ENCODE measurements at regions not wholly inside any gene's neighbourhood (a gene's known extent, or its start where the extent isn't known, plus 50 kb on each side); places are given as distances from the start of the nearest gene placed in this dataset.

DNA sequence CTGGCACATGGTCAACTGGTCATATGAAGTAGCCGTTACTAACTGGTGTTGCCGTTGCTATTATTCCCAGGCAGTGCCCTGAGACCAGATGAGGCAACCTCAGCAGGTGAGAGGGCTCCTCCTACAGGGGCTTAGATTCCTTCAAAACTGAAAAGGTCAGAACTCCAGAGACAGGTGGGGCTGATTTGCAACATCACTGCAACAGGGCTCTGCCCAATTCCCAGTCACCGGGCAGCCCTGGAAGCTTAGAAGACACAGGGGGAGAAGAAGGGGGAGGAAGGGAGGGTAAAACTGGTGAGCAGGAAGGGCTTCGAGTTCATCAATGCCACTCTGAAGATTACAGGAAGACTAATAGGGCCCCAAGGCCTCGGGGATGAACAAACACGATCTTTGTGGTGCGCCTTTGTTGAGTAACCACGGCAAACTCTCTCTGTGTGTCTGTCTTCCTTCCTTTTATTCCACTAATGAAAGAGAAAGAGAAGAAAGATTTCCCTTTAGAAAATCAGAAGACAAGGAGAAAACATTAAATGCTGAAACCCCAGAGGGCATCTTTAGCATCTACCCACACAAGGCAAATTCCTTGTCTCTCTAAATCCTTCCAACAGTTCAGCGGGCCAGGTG is 749.1 kb upstream of the TBX3 start:
- TF ChIP-seq, protein P1, sequence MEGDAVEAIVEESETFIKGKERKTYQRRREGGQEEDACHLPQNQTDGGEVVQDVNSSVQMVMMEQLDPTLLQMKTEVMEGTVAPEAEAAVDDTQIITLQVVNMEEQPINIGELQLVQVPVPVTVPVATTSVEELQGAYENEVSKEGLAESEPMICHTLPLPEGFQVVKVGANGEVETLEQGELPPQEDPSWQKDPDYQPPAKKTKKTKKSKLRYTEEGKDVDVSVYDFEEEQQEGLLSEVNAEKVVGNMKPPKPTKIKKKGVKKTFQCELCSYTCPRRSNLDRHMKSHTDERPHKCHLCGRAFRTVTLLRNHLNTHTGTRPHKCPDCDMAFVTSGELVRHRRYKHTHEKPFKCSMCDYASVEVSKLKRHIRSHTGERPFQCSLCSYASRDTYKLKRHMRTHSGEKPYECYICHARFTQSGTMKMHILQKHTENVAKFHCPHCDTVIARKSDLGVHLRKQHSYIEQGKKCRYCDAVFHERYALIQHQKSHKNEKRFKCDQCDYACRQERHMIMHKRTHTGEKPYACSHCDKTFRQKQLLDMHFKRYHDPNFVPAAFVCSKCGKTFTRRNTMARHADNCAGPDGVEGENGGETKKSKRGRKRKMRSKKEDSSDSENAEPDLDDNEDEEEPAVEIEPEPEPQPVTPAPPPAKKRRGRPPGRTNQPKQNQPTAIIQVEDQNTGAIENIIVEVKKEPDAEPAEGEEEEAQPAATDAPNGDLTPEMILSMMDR (IDR thresholded peaks at IDR 0.05), result no peak
- no peak for TF ChIP-seq POLR2A (IDR thresholded peaks at IDR 0.05)
- peaks cover 0 to 6% (median 0%) of the 10 kb centered on the region in 4 donors for H3K4me1 ChIP-seq
- DNase-seq, result no peak

DNA sequence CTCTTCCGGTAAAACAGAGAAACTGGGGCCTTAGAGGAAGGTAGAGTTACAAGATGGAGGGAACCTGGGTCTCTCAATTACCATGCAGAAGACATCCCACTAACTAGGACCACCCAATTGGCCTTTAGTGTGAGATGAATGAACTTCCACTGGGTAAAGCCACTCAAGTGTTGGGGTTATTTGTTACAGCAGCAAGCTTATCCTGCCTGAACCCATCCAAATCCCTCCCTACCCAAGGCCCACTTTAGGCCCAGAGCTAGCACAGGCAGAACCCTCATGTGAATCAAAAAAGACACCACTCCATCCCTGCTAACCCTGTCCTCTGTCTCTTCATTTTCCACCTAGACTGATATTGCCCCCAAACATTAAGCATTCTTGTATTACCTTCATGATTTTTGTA is 746.7 kb upstream of the TBX3 start:
- no peaks in the 10 kb centered on the region for H3K9me3 ChIP-seq
- no peaks in the 10 kb centered on the region for H3K36me3 ChIP-seq
- H3K4me1 ChIP-seq, result no peaks in the 10 kb centered on the region
- no peak for DNase-seq
- TF ChIP-seq, protein P1 (IDR thresholded peaks at IDR 0.05), result no peak
- TF ChIP-seq POLR2A (IDR thresholded peaks at IDR 0.05), result no peak
- H3K27me3 ChIP-seq, result no peaks in the 10 kb centered on the region
- H3K27ac ChIP-seq, result no peak overlapping the region
- H3K4me3 ChIP-seq, result no peak overlapping the region

More for the DNA sequence above, 749.1 kb upstream of the TBX3 start:
- Histone ChIP-seq H3K27me3 (no peaks in the 10 kb centered on the region), H3K36me3 (no peaks in the 10 kb centered on the region), H3K4me3 (no peak overlapping the region), H3K9me3 (no peaks in the 10 kb centered on the region), H3K27ac (no peak overlapping the region)

DNA sequence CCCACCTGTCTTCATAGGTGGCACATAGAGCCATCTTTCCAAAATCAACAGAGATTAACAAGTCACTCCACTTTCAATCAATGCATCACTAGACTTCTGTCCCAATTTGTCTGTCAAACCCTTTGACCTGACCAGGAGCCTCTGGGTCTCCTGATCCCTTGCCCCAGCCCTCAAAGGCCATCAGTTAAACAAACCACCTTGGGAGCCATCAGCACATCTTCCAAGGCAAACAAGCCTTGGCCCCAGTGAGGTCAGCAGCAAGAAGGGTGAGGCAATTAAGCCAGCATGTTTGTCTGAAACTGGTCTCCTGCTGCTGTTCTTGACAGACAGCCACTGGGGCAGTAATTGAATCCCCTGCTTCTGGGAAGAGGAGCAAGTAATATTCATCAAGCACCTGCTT is 742.8 kb upstream of the TBX3 start:
- Histone ChIP-seq H3K9me3 (no peaks in the 10 kb centered on the region), H3K4me1 (no peaks in the 10 kb centered on the region), H3K36me3 (no peaks in the 10 kb centered on the region), H3K27ac (no peak overlapping the region), H3K4me3 (no peak overlapping the region), H3K27me3 (no peaks in the 10 kb centered on the region)
- TF ChIP-seq, protein P1 (IDR thresholded peaks at IDR 0.05), result no peak
- no peak for TF ChIP-seq POLR2A (IDR thresholded peaks at IDR 0.05)
- DNase-seq, result no peak

DNA sequence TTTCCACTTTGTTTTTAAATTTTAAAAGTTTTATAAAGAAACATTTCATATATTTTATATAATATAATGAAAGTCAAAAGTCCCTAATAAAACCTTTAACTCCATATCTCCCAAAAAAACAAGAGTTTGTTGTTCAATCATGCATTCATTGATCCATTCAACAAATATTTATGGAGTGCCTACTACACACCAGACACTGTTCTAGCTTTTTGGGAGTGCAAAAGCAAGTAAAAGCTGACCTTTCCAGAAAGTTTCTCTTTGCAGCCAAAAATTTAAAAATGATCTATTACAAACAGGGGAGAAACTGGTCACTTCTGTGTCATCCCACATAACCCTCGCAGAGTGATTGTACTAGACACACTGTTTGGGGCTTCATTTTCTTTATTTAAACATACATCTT is 740.0 kb upstream of the TBX3 start:
- H3K9me3 ChIP-seq, result no peaks in the 10 kb centered on the region
- TF ChIP-seq, protein P1 (IDR thresholded peaks at IDR 0.05), result no peak
- TF ChIP-seq POLR2A (IDR thresholded peaks at IDR 0.05), result no peak

DNA sequence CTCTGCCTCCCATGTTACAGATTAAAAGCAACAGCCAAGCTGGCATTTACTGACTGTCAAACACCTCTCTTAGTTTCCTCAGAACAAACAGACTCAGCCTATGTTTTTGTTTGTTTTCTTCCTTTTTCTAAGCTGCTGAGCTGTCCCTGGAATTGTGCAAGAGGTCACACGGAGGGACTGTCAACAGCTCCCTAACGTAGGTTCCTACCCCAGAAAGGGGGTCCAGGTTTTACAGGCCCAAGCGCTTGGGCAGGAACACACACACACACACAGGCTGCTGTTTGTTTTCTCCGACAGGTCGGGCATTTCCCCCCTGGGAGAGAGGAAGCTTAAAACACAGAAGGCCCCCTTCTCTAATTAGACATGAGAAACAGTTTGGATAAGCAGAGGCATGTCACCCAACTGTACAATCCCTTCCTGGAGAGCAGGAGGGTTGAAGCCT is 739.6 kb upstream of the TBX3 start:
- Histone ChIP-seq H3K9me3 (no peaks in the 10 kb centered on the region), H3K36me3 (no peaks in the 10 kb centered on the region), H3K4me3 (no peak overlapping the region), H3K27ac (no peak overlapping the region), H3K4me1 (no peaks in the 10 kb centered on the region), H3K27me3 (no peaks in the 10 kb centered on the region)
- no peak for DNase-seq
- TF ChIP-seq POLR2A (IDR thresholded peaks at IDR 0.05), result no peak
- TF ChIP-seq, protein P1 (IDR thresholded peaks at IDR 0.05), result no peak

More for the DNA sequence above, 740.0 kb upstream of the TBX3 start:
- Histone ChIP-seq H3K27ac (no peak overlapping the region), H3K27me3 (no peaks in the 10 kb centered on the region), H3K4me1 (no peaks in the 10 kb centered on the region), H3K4me3 (no peak overlapping the region), H3K36me3 (no peaks in the 10 kb centered on the region)
- no peak for DNase-seq

Measured in Peyer's patch (tissue), 4 donors.